Endothelial cell of umbilical vein (primary cell): ENCODE measurements at regions not wholly inside any gene's neighbourhood (a gene's known extent, or its start where the extent isn't known, plus 50 kb on each side); places are given as distances from the start of the nearest gene placed in this dataset.

Experiments used
- EZH2 ChIP-seq: IDR thresholded peaks from 2 replicates; pipeline ENCODE4 v1.6.1; 2012; ENCODE audit warnings: borderline replicate concordance, low read depth, mild to moderate bottlenecking, moderate library complexity, low read length, inconsistent platforms; ENCODE audit not compliant: severe bottlenecking
- JUN ChIP-seq: IDR thresholded peaks from 2 replicates; pipeline ENCODE4 v1.6.1; 2011; ENCODE audit warnings: borderline replicate concordance, low read depth; ENCODE audit not compliant: insufficient read length, insufficient read depth
- POLR2A ChIP-seq: IDR thresholded peaks from 2 replicates; pipeline ENCODE4 v1.6.1; 2012; ENCODE audit warnings: low read depth, mild to moderate bottlenecking, control low read depth, low read length
- POLR2AphosphoS5 ChIP-seq: IDR thresholded peaks from 2 replicates; pipeline ENCODE4 v1.6.1; 2012; ENCODE audit warnings: low read depth, mild to moderate bottlenecking, control low read depth, low read length, moderate library complexity; ENCODE audit not compliant: insufficient read depth
- TF ChIP-seq, protein P1 (sequence below), 2 donors: IDR thresholded peaks; 1 replicate in 1 of 2; 2 replicates in 1 of 2; pipeline ENCODE4 v1.5.1; 2011; ENCODE audit warnings: low read length in 2 of 2, mild to moderate bottlenecking in 2 of 2, moderate library complexity in 2 of 2, control low read depth in 1 of 2, inconsistent platforms in 1 of 2, low read depth in 1 of 2; ENCODE audit not compliant: insufficient read depth in 1 of 2; ENCODE audit errors: extremely low read depth in 1 of 2
- TF ChIP-seq, protein P2 (sequence below): IDR thresholded peaks from 2 replicates; pipeline ENCODE4 v1.6.1; 2011; ENCODE audit not compliant: insufficient read depth, insufficient read length

- TF ChIP-seq POLR2AphosphoS5 (no peak), POLR2A (no peak), JUN (no peak), EZH2 (no peak)
- TF ChIP-seq, protein P1, sequence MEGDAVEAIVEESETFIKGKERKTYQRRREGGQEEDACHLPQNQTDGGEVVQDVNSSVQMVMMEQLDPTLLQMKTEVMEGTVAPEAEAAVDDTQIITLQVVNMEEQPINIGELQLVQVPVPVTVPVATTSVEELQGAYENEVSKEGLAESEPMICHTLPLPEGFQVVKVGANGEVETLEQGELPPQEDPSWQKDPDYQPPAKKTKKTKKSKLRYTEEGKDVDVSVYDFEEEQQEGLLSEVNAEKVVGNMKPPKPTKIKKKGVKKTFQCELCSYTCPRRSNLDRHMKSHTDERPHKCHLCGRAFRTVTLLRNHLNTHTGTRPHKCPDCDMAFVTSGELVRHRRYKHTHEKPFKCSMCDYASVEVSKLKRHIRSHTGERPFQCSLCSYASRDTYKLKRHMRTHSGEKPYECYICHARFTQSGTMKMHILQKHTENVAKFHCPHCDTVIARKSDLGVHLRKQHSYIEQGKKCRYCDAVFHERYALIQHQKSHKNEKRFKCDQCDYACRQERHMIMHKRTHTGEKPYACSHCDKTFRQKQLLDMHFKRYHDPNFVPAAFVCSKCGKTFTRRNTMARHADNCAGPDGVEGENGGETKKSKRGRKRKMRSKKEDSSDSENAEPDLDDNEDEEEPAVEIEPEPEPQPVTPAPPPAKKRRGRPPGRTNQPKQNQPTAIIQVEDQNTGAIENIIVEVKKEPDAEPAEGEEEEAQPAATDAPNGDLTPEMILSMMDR (IDR thresholded peaks at IDR 0.05; ENCODE audit: extremely low read depth in 1 of 2, insufficient read depth in 1 of 2, low read depth in 1 of 2, low read length in 2 of 2), result no peak
- TF ChIP-seq, protein P2, sequence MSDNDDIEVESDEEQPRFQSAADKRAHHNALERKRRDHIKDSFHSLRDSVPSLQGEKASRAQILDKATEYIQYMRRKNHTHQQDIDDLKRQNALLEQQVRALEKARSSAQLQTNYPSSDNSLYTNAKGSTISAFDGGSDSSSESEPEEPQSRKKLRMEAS, result no peak
These were observed 315.5 kb downstream of the GPATCH2 start for GRCh38 chr1:217315346-217315745.
